K562 (cell line): ENCODE measurements at regions not wholly inside any gene's neighbourhood (a gene's known extent, or its start where the extent isn't known, plus 50 kb on each side); places are given as distances from the start of the nearest gene placed in this dataset.

Experiments used
- ATAC-seq: fragments of 200-7000 bp; cut with Tn5 transposase; 3 replicates; pipeline ENCODE4 v1.9.1; 2020; ENCODE audit warnings: moderate library complexity
- BruUV-seq: library from RNA; stranded (reverse); fragments of 400-500 nt; replicated peaks from 2 replicates; lab custom pipeline; 2021; lab: Mats Ljungman, UMichigan
- CTCF ChIA-PET: fragments of 300-600 bp; formaldehyde crosslinking; extraction: SDS; loops from one replicate; lab custom pipeline; 2021; ENCODE audit warnings: low intra/inter-chr PET ratio; lab: Yijun Ruan, JAX
- POLR2A ChIA-PET: fragments of 300-600, 350-650 bp; sonication (Branson Sonifier 250); formaldehyde crosslinking; extraction: SDS; loops from one replicate; lab custom pipeline; 2021; ENCODE audit warnings: antibody characterized with exemption, inconsistent platforms; lab: Yijun Ruan, JAX
- DNase-seq, 4 experiments: peaks; one replicate each; pipeline versions ENCODE4 v3.0.0 to v3.0.0-alpha.2; 2011 to 2018; ENCODE audit warnings: low spot score in 3 of 4, mixed read lengths in 3 of 4; ENCODE audit errors: extremely low read depth in 1 of 4
- FAIRE-seq: peaks from 2 replicates; lab custom pipeline; 2011; peaks lifted over from hg19 to GRCh38; lab: Jason Lieb, UNC
- H2AFZ ChIP-seq: 2 replicates; pipeline ENCODE4 v1.6.0; 2011; ENCODE audit warnings: low read depth, low read length, control low read depth, inconsistent platforms
- H3K27ac ChIP-seq: fragments of 200-600 bp; 3 replicates; pipeline ENCODE4 v1.8.0; 2011; ENCODE audit warnings: low read depth, mild to moderate bottlenecking, control low read depth, inconsistent platforms, low read length, moderate library complexity, mixed read lengths; ENCODE audit errors: extremely low read depth
- H3K27me3 ChIP-seq, 2 experiments: fragments of 300-600 bp in 1 of 2; 2 replicates in 1 of 2; 3 replicates in 1 of 2; pipeline versions ENCODE4 v1.6.0 to v1.8.0; 2011; ENCODE audit warnings: inconsistent platforms in 2 of 2, low read length in 2 of 2, mild to moderate bottlenecking in 1 of 2, mixed read lengths in 1 of 2, moderate library complexity in 1 of 2; ENCODE audit not compliant: control insufficient read depth in 2 of 2, insufficient read depth in 2 of 2
- H3K36me3 ChIP-seq: fragments of 300-600 bp; 3 replicates; pipeline ENCODE4 v1.8.0; 2011; ENCODE audit warnings: mild to moderate bottlenecking, low read length, inconsistent platforms; ENCODE audit not compliant: control insufficient read depth, insufficient read depth
- H3K4me1 ChIP-seq, 2 experiments: fragments of 200-600 bp in 1 of 2; replicated peaks in 1 of 2; 2 replicates in 1 of 2; 3 replicates in 1 of 2; pipeline versions ENCODE4 v1.5.1 to v1.8.0; 2011; ENCODE audit warnings: inconsistent platforms in 2 of 2, low read length in 2 of 2, mild to moderate bottlenecking in 1 of 2, mixed read lengths in 1 of 2, moderate library complexity in 1 of 2; ENCODE audit not compliant: control insufficient read depth in 2 of 2, insufficient read depth in 2 of 2
- H3K4me2 ChIP-seq: 2 replicates; pipeline ENCODE4 v1.6.1; 2011; ENCODE audit warnings: low read length, control low read depth, inconsistent platforms, mixed read lengths; ENCODE audit not compliant: insufficient read depth
- H3K4me3 ChIP-seq: fragments of 200-600 bp; sonication (generic), shearing (Covaris generic); 2 replicates; pipeline ENCODE4 v1.5.1; 2016; ENCODE audit warnings: control low read depth, inconsistent platforms
- H3K79me2 ChIP-seq: fragments of 200-600 bp; 3 replicates; pipeline ENCODE4 v1.8.0; 2011; ENCODE audit warnings: low read length, inconsistent platforms; ENCODE audit not compliant: control insufficient read depth, insufficient read depth
- H3K9ac ChIP-seq, 2 experiments: 2 replicates each; pipeline versions ENCODE4 v1.6.0 to v1.6.1; 2011; ENCODE audit warnings: low read depth in 2 of 2, low read length in 2 of 2, control low read depth in 1 of 2, inconsistent platforms in 1 of 2, mild to moderate bottlenecking in 1 of 2, mixed read lengths in 1 of 2; ENCODE audit not compliant: insufficient read depth in 1 of 2
- H3K9me1 ChIP-seq: one replicate; pipeline ENCODE4 v1.6.0; 2011; ENCODE audit warnings: inconsistent platforms, mild to moderate bottlenecking, low read length, moderate library complexity; ENCODE audit not compliant: control insufficient read depth, insufficient read depth
- H3K9me3 ChIP-seq: replicated peaks from 2 replicates; pipeline ENCODE4 v1.5.1; 2011; ENCODE audit warnings: low read depth, low read length, inconsistent platforms; ENCODE audit not compliant: control insufficient read depth, insufficient read depth
- H4K20me1 ChIP-seq: replicated peaks from 2 replicates; pipeline ENCODE4 v1.6.1; 2011; ENCODE audit warnings: low read length, inconsistent platforms, mixed read lengths; ENCODE audit not compliant: control insufficient read depth, insufficient read depth
- CGGBP1 ChIP-seq: fragments of 250-450 bp; sonication (Bioruptor Pico); IDR thresholded peaks from 2 replicates; pipeline ENCODE4 v1.9.0; 2021; ENCODE audit warnings: mild to moderate bottlenecking
- GTF2A2 ChIP-seq: IDR thresholded peaks from 2 replicates; pipeline ENCODE4 v1.6.1; 2016; ENCODE audit warnings: mild to moderate bottlenecking, missing genetic modification characterization, missing compliant biosample characterization
- KDM4B ChIP-seq, 2 experiments: fragments of 450-650 bp in 1 of 2; sonication (generic) in 1 of 2; IDR thresholded peaks; 2 replicates each; pipeline ENCODE4 v1.6.1; 2016 to 2017; ENCODE audit warnings: borderline replicate concordance in 2 of 2, antibody characterized with exemption in 1 of 2, low read depth in 1 of 2, mild to moderate bottlenecking in 1 of 2
- KDM5B ChIP-seq: fragments of 200-600 bp; sonication (generic); IDR thresholded peaks from 2 replicates; pipeline ENCODE4 v1.6.1; 2012; ENCODE audit warnings: low read depth, mild to moderate bottlenecking, moderate library complexity, low read length, control low read depth, inconsistent platforms; ENCODE audit not compliant: insufficient replicate concordance
- LARP7 ChIP-seq: fragments of 450-650 bp; IDR thresholded peaks from 2 replicates; pipeline ENCODE4 v1.6.1; 2016
- MEIS2 ChIP-seq: fragments of 450-650 bp; IDR thresholded peaks from 2 replicates; pipeline ENCODE4 v1.6.1; 2014; ENCODE audit warnings: mild to moderate bottlenecking; ENCODE audit not compliant: partially characterized antibody
- SLC30A9 ChIP-seq: fragments of 250-450 bp; sonication (Bioruptor Pico); IDR thresholded peaks from 2 replicates; pipeline ENCODE4 v1.8.0; 2022; ENCODE audit warnings: mild to moderate bottlenecking, moderate library complexity
- TCF7 ChIP-seq: sonication (generic); IDR thresholded peaks from 2 replicates; pipeline ENCODE4 v1.6.1; 2016; ENCODE audit warnings: antibody characterized with exemption, borderline replicate concordance
- ZNF3 ChIP-seq: fragments of 250-450 bp; sonication (Bioruptor Pico); IDR thresholded peaks from 2 replicates; pipeline ENCODE4 v1.5.0; 2021; ENCODE audit warnings: mild to moderate bottlenecking, moderate library complexity
- WGBS: fragments of 100-300 bp; shearing (Covaris generic); methylation state at CpG from one replicate; pipeline ENCODE4 v1.1.6; 2016; ENCODE audit warnings: low coverage, mixed read lengths; ENCODE audit not compliant: insufficient coverage; ENCODE audit errors: missing lambda C conversion rate; 5-methylcytosine and 5-hydroxymethylcytosine counted together
- in situ Hi-C: fragments of 300-500 bp; cut with MboI; formaldehyde crosslinking; loops from 4 replicates; pipeline ENCODE4 v1.15.0; 2018; ENCODE audit warnings: inconsistent platforms, mixed read lengths
- intact Hi-C: fragments of 100-400 bp; cut with micrococcal nuclease; formaldehyde crosslinking; loops from 2 replicates; pipeline ENCODE4 v1.14.2; 2022
- TF ChIP-seq, protein P1 (sequence below), 2 experiments: fragments of 450-650 bp in 1 of 2; sonication (generic) in 1 of 2; formaldehyde crosslinking in 1 of 2; IDR thresholded peaks in 1 of 2; conservative IDR thresholded peaks in 1 of 2; 2 replicates each; pipeline versions ENCODE4 v1.6.1 to v1.8.1; 2016 to 2023; ENCODE audit warnings: mild to moderate bottlenecking in 2 of 2, moderate library complexity in 2 of 2, inconsistent platforms in 1 of 2, missing genetic modification reagents in 1 of 2
- TF ChIP-seq, protein P2 (sequence below): sonication (generic); formaldehyde crosslinking; IDR thresholded peaks from 2 replicates; pipeline ENCODE4 v1.8.0; 2022; ENCODE audit warnings: mild to moderate bottlenecking, missing genetic modification reagents
- TF ChIP-seq, protein P3 (sequence below), 2 experiments: fragments of 450-650 bp; IDR thresholded peaks; 2 replicates each; pipeline ENCODE4 v1.6.1; 2018; ENCODE audit warnings: mild to moderate bottlenecking in 2 of 2, low read depth in 1 of 2; ENCODE audit not compliant: partially characterized antibody in 2 of 2
- TF ChIP-seq, protein P4 (sequence below): fragments of 200-800 bp; sonication (Bioruptor generic); IDR thresholded peaks from 2 replicates; pipeline ENCODE4 v1.6.1; 2017; ENCODE audit warnings: missing genetic modification characterization, missing compliant biosample characterization

DNA sequence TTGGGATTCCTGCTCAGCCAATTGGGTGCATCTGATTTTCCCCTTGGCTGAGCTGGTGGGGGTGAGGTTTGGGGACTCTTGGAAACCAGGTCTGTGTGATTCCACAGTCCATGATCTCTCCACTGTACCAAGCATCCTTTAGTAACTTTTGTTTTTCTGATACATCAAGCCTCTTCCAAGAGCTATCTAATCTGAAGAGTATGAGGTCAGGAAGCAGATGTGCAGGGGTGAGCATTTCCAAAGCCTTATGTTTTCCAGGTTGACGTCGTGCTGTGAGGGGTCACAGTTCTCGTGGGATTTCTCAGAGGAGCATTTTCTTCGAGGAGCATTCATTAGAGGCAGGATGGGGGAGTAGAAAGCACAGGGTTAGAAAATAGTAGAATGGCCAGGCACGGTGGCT, 95.3 kb downstream of the KLF4 start (continued):
- TF ChIP-seq, protein P1, sequence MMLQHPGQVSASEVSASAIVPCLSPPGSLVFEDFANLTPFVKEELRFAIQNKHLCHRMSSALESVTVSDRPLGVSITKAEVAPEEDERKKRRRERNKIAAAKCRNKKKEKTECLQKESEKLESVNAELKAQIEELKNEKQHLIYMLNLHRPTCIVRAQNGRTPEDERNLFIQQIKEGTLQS (IDR thresholded peaks at IDR 0.05) = no peak
- TF ChIP-seq, protein P1 (CRISPR knock-in tag; conservative IDR thresholded peaks at IDR 0.05) = no peak
- TF ChIP-seq LARP7 (no peak), KDM5B (no peak), KDM4B (IDR thresholded peaks at IDR 0.05; ENCODE audit: borderline replicate concordance in 2 of 2, low read depth in 1 of 2) (no peak)

DNA sequence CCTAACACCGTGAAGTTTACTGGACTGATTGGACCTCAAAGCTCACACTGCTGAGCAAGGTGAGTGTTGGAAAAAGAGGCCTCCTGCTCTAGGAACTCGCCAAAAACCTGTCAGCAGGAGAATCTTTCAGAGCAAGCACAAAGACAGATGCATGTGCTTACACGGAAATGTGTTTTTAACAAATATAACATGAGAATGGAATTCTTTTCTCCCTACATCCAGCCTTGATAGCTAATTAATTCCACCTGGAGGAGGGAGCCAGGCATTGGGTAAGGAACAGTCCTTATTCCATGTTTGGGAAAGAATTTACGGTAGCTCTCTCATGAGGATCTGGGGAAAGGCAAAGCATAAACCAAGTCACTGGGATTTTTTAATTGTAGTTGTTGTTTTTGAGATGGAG, 98.8 kb downstream of the KLF4 start:
- POLR2A ChIA-PET = no interaction called here
- TF ChIP-seq MEIS2 (no peak), CGGBP1 (CRISPR knock-in tag) (no peak), GTF2A2 (tag) (no peak), TCF7 (no peak), SLC30A9 (CRISPR knock-in tag) (no peak), ZNF3 (CRISPR knock-in tag) (no peak)
- TF ChIP-seq, protein P2, sequence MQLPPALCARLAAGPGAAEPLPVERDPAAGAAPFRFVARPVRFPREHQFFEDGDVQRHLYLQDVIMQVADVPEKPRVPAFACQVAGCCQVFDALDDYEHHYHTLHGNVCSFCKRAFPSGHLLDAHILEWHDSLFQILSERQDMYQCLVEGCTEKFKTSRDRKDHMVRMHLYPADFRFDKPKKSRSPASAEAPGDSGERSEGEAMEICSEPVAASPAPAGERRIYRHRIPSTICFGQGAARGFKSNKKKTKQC (CRISPR knock-in tag) = no peak
- TF ChIP-seq, protein P3, sequence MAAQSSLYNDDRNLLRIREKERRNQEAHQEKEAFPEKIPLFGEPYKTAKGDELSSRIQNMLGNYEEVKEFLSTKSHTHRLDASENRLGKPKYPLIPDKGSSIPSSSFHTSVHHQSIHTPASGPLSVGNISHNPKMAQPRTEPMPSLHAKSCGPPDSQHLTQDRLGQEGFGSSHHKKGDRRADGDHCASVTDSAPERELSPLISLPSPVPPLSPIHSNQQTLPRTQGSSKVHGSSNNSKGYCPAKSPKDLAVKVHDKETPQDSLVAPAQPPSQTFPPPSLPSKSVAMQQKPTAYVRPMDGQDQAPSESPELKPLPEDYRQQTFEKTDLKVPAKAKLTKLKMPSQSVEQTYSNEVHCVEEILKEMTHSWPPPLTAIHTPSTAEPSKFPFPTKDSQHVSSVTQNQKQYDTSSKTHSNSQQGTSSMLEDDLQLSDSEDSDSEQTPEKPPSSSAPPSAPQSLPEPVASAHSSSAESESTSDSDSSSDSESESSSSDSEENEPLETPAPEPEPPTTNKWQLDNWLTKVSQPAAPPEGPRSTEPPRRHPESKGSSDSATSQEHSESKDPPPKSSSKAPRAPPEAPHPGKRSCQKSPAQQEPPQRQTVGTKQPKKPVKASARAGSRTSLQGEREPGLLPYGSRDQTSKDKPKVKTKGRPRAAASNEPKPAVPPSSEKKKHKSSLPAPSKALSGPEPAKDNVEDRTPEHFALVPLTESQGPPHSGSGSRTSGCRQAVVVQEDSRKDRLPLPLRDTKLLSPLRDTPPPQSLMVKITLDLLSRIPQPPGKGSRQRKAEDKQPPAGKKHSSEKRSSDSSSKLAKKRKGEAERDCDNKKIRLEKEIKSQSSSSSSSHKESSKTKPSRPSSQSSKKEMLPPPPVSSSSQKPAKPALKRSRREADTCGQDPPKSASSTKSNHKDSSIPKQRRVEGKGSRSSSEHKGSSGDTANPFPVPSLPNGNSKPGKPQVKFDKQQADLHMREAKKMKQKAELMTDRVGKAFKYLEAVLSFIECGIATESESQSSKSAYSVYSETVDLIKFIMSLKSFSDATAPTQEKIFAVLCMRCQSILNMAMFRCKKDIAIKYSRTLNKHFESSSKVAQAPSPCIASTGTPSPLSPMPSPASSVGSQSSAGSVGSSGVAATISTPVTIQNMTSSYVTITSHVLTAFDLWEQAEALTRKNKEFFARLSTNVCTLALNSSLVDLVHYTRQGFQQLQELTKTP (IDR thresholded peaks at IDR 0.05; ENCODE audit: low read depth in 1 of 2, partially characterized antibody in 2 of 2) = no peak
- TF ChIP-seq, protein P4, sequence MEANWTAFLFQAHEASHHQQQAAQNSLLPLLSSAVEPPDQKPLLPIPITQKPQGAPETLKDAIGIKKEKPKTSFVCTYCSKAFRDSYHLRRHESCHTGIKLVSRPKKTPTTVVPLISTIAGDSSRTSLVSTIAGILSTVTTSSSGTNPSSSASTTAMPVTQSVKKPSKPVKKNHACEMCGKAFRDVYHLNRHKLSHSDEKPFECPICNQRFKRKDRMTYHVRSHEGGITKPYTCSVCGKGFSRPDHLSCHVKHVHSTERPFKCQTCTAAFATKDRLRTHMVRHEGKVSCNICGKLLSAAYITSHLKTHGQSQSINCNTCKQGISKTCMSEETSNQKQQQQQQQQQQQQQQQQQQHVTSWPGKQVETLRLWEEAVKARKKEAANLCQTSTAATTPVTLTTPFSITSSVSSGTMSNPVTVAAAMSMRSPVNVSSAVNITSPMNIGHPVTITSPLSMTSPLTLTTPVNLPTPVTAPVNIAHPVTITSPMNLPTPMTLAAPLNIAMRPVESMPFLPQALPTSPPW = no peak

More for the DNA sequence above, 98.8 kb downstream of the KLF4 start:
- CTCF ChIA-PET = no interaction called here
- H3K79me2 ChIP-seq = no peaks in the 10 kb centered on the region
- H4K20me1 ChIP-seq = no peaks in the 10 kb centered on the region
- no peak overlapping the region for H3K27ac ChIP-seq
- no peaks in the 10 kb centered on the region for H3K36me3 ChIP-seq
- H2AFZ ChIP-seq = no peak overlapping the region
- peaks cover 4 to 13% of the 10 kb centered on the region in 2 experiments; a peak in 3 of 5 replicates for H3K27me3 ChIP-seq
- H3K9ac ChIP-seq = no peak overlapping the region
- no peaks in the 10 kb centered on the region for H3K9me3 ChIP-seq
- in situ Hi-C loops (no loop called here), intact Hi-C loops (no loop called here)
- H3K4me2 ChIP-seq = no peak overlapping the region
- FAIRE-seq (no peak), ATAC-seq (no peak), DNase-seq (no peak)
- WGBS = 0% methylated on average over 4 of the region's 4 CpGs
- BruUV-seq = no TSS peak
- H3K9me1 ChIP-seq = no peaks in the 10 kb centered on the region
- H3K4me3 ChIP-seq = no peak overlapping the region
- no peaks in the 10 kb centered on the region for H3K4me1 ChIP-seq
